ENCODE measurements at regions not wholly inside any gene's neighbourhood (a gene's known extent, or its start where the extent isn't known, plus 50 kb on each side); places are given as distances from the start of the nearest gene placed in this dataset.

DNA sequence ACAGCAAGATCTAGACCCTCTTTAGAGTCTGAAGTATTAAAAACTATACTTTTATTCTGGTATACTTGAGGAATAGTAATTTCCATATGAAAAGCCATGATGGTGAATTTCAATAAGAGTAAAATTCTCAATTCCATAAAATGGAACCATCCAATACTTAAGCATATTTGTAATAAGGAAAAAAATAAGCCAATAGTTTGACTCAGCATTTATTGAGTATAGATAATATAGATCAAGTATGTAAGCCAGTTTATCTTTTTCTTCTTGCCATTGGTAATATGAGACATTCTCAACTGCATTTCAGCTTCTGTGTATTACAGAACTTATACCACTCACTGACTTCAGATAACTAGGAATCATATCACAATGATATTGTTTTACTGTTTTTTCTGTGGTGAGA lies 361.0 kb downstream of the SLCO4C1 start:
- TF ChIP-seq ZFP30 (CRISPR knock-in tag; IDR thresholded peaks at IDR 0.05) (no peak), TCF4 (CRISPR knock-in tag; IDR thresholded peaks at IDR 0.05; ENCODE audit: borderline replicate concordance) (no peak), ZNF70 (CRISPR knock-in tag; IDR thresholded peaks at IDR 0.05) (no peak)
- TF ChIP-seq, protein P1, sequence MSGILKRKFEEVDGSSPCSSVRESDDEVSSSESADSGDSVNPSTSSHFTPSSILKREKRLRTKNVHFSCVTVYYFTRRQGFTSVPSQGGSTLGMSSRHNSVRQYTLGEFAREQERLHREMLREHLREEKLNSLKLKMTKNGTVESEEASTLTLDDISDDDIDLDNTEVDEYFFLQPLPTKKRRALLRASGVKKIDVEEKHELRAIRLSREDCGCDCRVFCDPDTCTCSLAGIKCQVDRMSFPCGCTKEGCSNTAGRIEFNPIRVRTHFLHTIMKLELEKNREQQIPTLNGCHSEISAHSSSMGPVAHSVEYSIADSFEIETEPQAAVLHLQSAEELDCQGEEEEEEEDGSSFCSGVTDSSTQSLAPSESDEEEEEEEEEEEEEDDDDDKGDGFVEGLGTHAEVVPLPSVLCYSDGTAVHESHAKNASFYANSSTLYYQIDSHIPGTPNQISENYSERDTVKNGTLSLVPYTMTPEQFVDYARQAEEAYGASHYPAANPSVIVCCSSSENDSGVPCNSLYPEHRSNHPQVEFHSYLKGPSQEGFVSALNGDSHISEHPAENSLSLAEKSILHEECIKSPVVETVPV (CRISPR knock-in tag; IDR thresholded peaks at IDR 0.05): no peak

DNA sequence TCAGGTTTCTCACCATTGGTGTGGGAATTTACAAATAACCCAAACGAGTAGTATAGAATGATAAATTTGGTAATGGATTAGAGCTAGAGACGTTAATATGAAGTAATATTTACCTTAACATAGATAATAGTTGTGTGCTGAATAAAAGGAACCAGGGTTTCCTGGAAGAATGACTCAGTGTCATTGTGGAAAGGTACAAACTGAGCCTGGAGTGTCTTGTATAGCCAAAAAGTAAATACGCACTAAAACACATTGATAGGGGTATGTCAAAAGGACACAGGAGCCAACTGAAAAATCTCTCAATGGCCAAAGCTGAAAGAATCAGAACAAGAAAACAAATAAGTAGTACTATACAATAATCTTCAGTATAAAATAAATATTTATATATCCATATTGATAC lies 363.5 kb downstream of the SLCO4C1 start:
- no peak for TF ChIP-seq ZNF565 (CRISPR knock-in tag; conservative IDR thresholded peaks at IDR 0.05; ENCODE audit: low read depth)
- no peak for TF ChIP-seq ZFP30 (CRISPR knock-in tag; IDR thresholded peaks at IDR 0.05)
- TF ChIP-seq BACH2 (CRISPR knock-in tag; IDR thresholded peaks at IDR 0.05; ENCODE audit: borderline replicate concordance): no peak
- TF ChIP-seq SNAI2 (CRISPR knock-in tag; IDR thresholded peaks at IDR 0.05): no peak
- TF ChIP-seq, protein P2, sequence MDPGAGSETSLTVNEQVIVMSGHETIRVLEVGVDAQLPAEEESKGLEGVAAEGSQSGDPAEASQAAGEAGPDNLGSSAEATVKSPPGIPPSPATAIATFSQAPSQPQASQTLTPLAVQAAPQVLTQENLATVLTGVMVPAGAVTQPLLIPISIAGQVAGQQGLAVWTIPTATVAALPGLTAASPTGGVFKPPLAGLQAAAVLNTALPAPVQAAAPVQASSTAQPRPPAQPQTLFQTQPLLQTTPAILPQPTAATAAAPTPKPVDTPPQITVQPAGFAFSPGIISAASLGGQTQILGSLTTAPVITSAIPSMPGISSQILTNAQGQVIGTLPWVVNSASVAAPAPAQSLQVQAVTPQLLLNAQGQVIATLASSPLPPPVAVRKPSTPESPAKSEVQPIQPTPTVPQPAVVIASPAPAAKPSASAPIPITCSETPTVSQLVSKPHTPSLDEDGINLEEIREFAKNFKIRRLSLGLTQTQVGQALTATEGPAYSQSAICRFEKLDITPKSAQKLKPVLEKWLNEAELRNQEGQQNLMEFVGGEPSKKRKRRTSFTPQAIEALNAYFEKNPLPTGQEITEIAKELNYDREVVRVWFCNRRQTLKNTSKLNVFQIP (CRISPR knock-in tag; IDR thresholded peaks at IDR 0.05; ENCODE audit: borderline replicate concordance, low read depth): no peak
- no peak for TF ChIP-seq TOX (CRISPR knock-in tag; IDR thresholded peaks at IDR 0.05; ENCODE audit: borderline replicate concordance)
- no peak for TF ChIP-seq ZFP3 (CRISPR knock-in tag; IDR thresholded peaks at IDR 0.05)
- TF ChIP-seq, protein P3, sequence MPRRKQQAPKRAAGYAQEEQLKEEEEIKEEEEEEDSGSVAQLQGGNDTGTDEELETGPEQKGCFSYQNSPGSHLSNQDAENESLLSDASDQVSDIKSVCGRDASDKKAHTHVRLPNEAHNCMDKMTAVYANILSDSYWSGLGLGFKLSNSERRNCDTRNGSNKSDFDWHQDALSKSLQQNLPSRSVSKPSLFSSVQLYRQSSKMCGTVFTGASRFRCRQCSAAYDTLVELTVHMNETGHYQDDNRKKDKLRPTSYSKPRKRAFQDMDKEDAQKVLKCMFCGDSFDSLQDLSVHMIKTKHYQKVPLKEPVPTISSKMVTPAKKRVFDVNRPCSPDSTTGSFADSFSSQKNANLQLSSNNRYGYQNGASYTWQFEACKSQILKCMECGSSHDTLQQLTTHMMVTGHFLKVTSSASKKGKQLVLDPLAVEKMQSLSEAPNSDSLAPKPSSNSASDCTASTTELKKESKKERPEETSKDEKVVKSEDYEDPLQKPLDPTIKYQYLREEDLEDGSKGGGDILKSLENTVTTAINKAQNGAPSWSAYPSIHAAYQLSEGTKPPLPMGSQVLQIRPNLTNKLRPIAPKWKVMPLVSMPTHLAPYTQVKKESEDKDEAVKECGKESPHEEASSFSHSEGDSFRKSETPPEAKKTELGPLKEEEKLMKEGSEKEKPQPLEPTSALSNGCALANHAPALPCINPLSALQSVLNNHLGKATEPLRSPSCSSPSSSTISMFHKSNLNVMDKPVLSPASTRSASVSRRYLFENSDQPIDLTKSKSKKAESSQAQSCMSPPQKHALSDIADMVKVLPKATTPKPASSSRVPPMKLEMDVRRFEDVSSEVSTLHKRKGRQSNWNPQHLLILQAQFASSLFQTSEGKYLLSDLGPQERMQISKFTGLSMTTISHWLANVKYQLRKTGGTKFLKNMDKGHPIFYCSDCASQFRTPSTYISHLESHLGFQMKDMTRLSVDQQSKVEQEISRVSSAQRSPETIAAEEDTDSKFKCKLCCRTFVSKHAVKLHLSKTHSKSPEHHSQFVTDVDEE (CRISPR knock-in tag; IDR thresholded peaks at IDR 0.05): no peak
- no peak for TF ChIP-seq PPARA (CRISPR knock-in tag; IDR thresholded peaks at IDR 0.05; ENCODE audit: borderline replicate concordance)
- no peak for TF ChIP-seq OSR1 (CRISPR knock-in tag; IDR thresholded peaks at IDR 0.05)
- TF ChIP-seq GLIS3 (CRISPR knock-in tag; IDR thresholded peaks at IDR 0.05): no peak
- TF ChIP-seq ZNF8 (CRISPR knock-in tag; IDR thresholded peaks at IDR 0.05): no peak
- TF ChIP-seq, protein P4, sequence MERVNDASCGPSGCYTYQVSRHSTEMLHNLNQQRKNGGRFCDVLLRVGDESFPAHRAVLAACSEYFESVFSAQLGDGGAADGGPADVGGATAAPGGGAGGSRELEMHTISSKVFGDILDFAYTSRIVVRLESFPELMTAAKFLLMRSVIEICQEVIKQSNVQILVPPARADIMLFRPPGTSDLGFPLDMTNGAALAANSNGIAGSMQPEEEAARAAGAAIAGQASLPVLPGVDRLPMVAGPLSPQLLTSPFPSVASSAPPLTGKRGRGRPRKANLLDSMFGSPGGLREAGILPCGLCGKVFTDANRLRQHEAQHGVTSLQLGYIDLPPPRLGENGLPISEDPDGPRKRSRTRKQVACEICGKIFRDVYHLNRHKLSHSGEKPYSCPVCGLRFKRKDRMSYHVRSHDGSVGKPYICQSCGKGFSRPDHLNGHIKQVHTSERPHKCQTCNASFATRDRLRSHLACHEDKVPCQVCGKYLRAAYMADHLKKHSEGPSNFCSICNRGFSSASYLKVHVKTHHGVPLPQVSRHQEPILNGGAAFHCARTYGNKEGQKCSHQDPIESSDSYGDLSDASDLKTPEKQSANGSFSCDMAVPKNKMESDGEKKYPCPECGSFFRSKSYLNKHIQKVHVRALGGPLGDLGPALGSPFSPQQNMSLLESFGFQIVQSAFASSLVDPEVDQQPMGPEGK (CRISPR knock-in tag; IDR thresholded peaks at IDR 0.05; ENCODE audit: borderline replicate concordance): no peak
- no peak for TF ChIP-seq ZC3H10 (CRISPR knock-in tag; IDR thresholded peaks at IDR 0.05)

More for the DNA sequence above, 361.0 kb downstream of the SLCO4C1 start:
- no peak for ATAC-seq

DNA sequence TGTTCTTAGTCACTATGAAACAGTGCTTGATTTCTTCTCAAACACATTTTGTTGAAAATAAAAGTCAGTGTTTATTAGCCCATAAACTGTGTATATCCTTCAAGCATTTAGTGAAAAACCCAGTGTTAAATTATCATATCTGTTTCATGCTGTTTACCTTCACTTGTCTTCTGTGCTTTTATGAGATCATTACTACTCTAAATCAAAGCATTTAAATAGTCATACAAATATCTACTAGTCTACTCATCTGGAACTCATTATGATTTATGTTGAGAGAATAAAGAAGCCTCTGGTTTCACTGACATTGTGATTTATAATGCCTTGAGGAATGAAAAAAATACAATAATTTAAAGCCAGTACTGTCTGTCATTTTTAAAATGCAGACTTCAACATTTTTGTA lies 366.5 kb downstream of the SLCO4C1 start:
- peak; percentile 84 for TF ChIP-seq ISL1 (CRISPR knock-in tag; IDR thresholded peaks at IDR 0.05)
- TF ChIP-seq BACH2 (CRISPR knock-in tag; IDR thresholded peaks at IDR 0.05; ENCODE audit: borderline replicate concordance): no peak
- 0 out of 2 replicates have a peak, but pooled peaks have one; percentile 24 for TF ChIP-seq TCF4 (CRISPR knock-in tag; IDR thresholded peaks at IDR 0.05; ENCODE audit: borderline replicate concordance)
- TF ChIP-seq, protein P3 (CRISPR knock-in tag; IDR thresholded peaks at IDR 0.05): no peak
- TF ChIP-seq OSR1 (CRISPR knock-in tag; IDR thresholded peaks at IDR 0.05): no peak
- ATAC-seq: no peak

More for the DNA sequence above, 363.5 kb downstream of the SLCO4C1 start:
- no peak for ATAC-seq
